CD4-positive, alpha-beta T cell treated with Interleukin-21 for 1 hour (primary cell): ENCODE measurements at regions not wholly inside any gene's neighbourhood (a gene's known extent, or its start where the extent isn't known, plus 50 kb on each side); places are given as distances from the start of the nearest gene placed in this dataset.

Source experiments
- DNase-seq: peaks from one replicate; pipeline ENCODE4 v3.0.0-alpha.2; 2020

DNA sequence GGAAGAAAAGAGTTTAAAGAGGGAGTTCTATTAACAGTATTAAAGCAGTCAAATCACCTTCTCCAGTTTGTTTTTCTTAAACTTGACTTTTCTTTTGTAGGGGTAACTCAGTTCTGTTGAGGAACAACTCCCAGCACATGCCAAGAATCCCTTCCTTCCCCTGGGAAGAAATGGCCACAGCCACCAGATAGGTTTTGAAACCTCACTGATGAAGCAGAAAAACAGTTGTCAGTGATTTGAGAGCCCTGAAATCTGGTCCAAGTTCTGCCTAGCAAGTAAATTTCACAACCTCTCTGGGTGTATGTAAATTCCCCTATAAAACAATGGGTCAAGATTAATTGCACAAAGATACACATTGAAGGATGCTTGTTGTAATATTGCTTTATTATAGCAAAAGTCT lies 167.1 kb downstream of the DHX15 start:
- no peak for DNase-seq

DNA sequence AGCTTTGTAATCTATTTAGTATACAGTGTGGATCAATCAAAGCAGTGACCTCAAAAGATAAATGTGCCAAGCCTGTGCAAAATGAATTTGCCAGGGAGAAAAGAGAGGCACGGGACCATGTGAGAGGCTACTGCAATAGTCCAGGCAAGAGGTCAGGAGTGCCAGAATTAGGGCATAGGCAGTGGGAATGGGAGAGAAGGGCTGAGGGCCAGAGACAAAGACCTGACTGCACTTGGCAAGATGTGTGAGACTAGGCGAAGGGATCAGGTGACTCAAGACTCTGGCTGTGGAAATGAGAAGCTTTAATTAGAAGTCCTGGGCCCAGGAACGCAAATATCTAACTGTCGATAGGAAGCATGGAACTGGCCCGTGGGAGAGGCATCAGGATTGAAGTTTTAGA lies 168.1 kb downstream of the DHX15 start:
- DNase-seq = no peak

DNA sequence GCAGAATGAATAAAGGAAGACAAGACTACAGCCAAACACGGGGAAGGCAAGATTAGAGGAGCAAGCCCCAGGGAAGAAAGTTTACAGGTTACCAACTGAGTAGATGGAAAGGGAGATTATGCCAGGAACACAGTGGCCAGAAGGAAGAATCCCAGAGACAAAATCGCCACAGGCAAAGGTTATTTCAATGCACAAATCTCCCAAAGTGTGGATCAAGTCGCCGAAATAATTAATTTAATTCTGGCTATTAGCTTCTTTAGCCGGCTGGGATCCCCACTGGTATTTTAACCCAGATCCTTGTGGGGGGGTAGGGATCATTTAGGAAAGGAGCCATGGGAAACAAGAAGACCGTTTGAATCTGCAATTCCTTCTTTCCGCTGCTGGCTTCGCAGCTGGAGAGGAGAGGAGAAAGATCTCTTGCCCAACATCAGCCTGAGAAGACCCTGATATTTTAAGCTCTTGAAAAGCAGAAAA lies 171.0 kb downstream of the DHX15 start:
- DNase-seq = no peak

DNA sequence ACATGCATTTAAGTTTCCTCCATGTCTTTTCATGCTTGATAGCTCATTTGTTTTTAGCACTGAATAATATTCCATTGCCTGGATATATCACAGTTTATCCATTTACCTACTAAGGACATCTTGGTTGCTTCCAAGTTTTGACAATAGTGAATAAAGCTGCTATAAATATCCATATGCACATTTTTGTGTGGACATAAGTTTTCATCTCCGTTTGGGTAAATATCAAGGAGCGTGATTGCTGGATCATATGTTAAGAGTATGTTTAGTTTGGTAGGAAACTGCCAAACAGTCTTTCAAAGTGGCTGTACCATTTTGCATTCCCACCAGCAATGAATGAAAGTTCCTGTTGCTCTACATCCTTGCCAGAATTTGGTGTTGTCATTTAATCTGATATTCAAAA lies 172.5 kb downstream of the DHX15 start:
- DNase-seq = no peak

DNA sequence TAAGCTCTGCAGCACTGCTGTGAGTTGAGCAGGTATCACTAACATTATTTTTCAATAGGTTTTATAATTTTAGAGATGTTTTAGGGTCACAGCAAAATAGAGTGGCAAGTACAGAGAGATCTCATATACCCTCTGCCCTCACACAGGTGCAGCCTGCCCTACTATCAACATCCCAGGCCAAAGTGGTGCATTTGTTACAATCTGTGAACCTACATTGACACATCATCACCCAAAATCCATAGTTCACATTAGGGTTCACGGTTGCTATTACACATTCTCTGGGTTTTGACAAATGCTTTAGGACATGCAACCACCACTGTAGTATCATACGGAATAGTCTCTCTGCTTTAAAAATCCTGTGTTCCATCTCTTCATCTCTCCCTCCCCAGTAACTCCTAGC lies 173.1 kb downstream of the DHX15 start:
- DNase-seq = no peak

DNA sequence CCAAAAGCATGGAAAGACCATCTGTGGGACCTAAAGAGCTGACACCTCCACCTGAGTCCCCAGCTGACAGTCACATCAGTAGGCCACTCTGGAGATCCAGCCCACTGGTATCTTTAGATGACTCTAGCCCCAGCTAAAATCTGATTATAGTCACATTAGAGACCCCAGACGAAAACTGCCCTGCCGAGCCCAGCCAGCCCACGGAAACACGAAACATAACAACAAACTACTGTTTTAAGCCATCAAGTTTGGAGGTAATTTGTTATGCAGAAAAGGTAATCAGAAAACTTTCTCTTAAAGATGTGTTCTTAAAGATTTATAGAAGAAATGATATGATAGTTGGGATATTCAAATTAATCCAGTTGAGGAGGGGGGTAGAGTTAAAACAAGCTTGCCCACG lies 175.7 kb downstream of the DHX15 start:
- no peak for DNase-seq

DNA sequence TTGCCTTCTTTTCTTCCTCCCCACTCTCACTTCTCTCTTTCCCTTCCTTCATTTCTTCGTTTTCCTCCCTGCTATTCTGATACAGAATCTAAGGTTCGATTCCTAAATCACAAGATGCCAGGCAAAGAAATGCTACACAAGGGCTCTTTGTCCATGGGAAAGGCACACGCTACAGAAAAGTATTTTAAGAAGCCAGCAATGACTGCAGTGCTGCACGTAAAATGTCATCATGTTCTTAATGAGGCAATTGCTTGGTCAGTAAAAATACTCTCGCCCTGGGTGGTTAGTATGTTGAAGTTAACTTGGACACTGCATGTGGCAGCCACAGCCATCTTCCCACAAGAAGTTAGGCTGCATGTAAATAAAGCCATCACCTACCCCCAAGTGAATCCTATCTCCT lies 178.4 kb downstream of the DHX15 start:
- no peak for DNase-seq

DNA sequence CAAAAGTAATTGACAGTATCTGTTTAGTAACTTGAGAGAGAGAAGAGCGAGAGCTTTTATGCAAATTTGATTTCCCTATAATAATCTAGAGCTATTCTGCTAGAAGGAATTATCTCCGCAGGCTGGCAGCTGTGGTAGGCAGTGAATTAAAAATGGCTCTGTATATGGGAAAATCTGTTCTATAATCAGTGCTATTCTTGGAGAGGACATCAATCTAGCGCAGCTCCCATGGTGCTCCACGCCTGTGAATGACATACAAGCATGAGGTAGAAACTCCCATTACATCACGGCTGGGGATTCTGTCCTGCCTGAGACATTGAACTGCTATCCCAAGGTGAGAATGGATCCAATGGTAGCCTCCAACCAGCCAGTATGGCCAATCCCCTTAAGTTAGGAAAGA lies 179.0 kb downstream of the DHX15 start:
- DNase-seq = no peak

DNA sequence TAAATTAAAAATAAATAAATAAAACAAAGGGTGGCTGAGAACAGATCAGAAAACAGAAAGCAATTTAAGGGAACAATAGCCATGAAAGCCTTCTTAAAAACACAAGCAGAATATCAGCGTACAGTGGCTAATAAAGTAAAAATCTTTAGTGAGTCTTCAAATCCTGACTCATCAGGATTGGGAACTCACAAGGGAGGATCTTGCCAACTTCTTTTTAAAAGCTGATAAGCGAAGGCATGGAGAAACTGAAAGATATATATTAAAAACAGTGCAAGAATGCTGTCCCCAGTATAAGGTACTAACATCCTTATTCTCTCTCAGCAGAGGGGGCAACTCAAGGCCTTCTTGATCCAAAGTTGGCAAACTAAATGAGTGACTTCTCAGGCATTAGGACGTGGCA lies 180.1 kb downstream of the DHX15 start:
- no peak for DNase-seq

DNA sequence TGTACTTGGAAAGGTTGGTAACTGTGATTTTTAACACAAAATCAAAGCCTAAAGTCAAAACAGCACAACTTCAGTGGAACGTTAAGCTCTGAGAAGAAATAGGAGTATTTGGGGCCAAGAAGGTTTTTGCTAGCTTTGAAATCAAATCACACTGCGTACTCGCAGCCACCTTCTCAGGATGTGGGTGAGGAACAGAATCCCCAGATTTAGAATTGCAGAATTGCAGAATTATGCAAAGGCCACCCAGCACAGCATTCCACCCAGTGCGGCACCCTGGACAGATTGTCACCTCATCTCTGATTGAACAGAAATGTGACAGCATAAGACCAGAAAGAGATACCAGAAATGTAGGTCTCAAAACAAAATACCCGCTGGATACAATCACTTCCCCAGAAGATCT lies 181.1 kb downstream of the DHX15 start:
- no peak for DNase-seq

DNA sequence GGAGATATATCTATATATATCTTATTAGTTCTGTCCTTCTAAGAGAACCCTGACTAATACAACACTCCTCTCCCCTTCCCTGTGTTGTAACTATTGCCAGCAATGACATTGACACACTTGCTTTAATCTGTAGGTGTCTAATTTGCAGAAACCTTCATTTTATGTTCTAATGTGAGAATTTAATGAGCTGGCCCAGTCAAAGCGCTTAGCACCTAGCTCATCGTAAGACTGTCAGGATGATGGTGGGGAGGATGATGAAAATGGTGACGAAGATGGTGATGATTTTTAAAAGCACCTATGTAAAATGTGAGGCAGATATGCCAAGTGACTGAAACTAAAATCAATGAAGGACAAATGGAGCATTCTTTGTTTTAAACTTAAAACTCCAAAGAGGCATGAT lies 183.8 kb downstream of the DHX15 start:
- DNase-seq = no peak

DNA sequence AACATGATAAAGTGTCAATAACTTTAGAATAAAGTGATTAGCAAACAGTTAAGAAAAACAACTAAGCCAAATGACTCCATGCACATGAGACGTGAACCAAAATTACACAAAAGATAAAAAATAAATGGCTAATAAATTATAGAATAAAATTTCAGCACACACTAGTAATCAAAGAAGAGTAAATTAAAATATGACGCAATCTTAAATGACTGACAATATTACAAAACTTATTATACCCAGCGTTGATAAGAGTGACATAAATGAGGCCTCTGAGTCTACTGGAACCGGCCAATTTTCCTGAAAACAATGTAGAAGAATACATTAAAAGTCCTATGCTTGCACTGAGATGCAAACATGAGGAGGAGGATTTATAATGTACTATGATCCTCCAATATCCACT lies 187.4 kb downstream of the DHX15 start:
- no peak for DNase-seq

DNA sequence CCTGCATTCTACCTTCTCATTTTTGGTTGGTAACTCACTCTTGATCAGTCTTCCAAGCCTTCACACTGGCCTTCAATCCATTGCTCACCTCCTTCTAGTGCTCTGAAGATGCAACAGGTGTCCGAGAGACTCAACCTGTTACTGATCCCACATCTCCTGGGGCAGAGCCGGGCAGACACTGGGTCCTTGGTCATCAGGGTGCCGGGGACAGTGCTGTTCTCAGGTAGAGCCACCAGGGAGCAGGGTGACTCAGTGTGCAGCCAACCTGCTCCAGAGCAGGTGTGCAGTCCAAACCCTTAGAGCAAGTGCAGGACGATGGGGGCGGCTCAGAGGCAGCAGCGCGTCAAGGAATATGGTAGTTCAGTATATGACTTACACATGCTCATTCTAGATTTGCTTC lies 188.4 kb downstream of the DHX15 start:
- no peak for DNase-seq

DNA sequence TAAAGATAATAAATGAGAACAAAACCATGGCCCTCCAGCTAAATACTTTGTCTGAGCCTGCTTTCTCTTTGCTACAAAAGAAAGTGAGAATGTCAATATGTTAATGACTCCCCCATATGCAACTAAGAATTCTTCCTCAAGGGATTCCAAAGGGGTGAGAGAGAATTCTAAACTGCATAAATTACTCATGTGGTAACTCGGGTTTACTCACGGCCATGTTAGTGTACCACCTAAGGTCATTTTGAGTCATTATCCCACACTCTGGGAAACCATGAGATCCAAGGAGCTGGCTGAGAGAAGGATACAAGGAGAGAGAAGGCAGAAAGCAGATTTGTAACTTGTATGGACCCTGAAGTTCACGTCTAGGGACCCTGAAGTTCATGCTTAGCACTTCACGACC lies 190.3 kb downstream of the DHX15 start:
- DNase-seq = no peak

DNA sequence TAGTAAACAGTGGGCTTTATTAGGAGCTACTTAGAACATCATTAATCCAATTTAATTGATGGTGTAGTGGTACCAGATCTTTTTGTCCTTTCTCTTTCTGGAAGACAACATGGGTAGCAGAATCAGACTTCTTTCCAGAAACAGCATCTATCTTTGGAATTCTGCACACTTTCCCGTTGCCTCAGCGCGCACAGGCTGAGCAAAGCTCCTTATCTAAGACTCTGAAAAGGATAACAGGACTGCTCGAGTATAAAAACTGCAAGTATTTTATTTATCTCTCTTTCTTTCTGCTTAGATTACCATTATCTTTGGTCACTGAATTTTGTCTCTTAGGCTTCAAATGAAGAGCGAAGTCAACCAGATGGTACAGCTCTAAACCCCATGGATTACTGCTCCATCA lies 191.7 kb downstream of the DHX15 start:
- no peak for DNase-seq

DNA sequence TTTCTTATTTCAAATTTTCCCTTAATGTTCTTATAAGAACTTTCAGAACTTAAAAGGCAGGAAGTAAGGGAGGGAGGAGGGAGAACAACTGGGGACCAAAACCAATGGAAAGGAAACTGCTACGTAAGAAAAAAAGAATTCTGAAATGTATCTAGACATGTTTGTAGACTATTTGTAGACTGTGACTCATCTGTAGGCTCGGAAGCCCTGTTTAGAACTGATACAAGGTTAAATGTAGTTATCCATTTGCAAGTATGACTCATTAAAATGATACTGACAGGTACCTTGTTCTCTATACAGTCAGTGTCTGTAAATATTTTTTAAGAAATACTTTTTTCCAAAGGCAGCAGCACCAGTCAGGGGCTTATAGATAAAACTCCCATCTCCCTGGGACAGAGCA lies 202.0 kb downstream of the DHX15 start:
- no peak for DNase-seq

DNA sequence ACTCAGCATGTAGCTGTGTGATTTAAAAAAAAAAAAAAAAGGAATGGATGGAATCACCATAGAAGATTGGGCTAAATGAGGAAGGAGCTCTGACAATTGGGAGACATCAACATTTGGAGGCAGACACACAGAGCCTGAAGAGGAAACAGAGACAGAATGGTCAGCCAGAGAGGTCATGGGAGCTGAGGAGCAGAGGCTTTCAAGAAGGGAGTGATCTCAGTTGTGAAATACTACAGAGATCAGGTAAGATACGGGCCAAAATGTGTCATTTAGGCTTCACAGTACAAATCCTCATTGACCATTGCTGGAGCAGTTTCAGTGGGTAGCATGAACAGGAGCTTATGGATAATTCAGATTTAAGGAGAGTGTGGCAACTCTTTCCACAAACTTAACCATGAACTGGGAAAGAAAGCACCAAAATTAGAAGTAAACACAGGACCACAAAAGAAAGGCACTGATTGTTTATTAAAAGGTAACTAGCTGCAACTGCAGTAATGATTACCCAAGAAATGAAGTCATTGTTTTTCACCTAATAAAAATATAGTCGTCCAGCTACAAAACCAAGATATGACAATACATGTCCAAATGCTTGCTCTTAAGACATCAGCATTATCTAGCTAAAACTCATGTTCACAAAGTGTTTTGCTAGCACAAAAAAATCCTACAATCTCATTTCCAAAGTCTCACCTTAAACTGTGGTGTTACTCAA lies 203.2 kb downstream of the DHX15 start:
- no peak for DNase-seq

DNA sequence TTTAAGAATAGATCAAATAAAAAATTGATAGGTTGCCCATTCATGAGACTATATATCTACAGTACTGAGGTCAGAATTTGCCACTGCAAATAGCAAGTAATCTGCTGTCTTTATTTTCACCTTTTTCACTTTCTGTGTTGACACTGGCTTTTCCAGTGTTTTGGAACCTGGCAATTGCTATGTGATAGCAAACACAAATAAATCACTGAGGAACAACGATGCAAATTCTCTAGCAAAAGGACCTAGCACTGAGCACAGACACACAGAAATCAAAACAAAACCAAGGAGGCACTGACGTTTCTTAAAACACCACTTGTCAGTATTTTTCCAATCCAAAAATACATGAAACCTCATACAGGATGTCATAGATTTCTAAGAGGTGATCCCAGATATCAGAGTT lies 210.7 kb downstream of the DHX15 start:
- no peak for DNase-seq

DNA sequence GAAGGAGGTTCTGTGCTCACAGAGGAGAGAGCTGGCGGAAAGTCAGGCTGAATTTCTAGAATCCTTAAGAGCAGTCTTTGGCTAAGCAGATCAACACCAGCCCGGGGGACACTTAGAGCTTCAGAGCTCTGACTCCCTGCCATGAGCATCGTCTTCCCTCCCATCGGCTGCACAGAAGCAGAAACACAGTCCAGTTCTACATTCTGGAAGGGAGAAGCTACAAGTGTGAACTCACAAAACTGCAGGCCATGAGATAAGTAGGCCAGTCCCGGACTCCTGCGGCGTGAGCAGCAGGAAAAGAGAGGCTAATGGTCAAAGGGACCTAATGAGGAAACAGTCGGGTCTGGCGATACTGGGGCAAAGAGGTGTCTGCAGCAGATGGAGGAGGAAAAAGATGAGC lies 211.5 kb downstream of the DHX15 start:
- no peak for DNase-seq

DNA sequence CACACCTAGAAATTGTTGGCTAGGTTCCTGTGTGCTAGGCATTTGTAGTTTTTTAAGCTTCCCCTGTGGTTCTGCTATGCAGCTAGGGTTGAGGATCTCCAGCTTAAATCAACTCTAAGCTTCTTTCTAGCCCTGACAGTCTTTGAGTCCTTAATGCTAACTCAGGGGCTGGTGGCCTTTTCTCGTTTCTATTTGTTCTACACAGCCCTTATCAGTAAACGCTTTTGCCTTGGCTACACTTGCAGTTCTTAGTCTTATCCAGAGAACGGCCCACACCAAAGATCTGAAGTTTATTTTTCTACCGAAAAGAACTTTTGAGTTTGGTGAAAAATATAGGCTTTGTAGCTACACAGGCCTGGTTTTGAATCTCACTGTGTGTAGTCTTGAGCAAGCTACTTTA lies 212.0 kb downstream of the DHX15 start:
- DNase-seq = no peak

DNA sequence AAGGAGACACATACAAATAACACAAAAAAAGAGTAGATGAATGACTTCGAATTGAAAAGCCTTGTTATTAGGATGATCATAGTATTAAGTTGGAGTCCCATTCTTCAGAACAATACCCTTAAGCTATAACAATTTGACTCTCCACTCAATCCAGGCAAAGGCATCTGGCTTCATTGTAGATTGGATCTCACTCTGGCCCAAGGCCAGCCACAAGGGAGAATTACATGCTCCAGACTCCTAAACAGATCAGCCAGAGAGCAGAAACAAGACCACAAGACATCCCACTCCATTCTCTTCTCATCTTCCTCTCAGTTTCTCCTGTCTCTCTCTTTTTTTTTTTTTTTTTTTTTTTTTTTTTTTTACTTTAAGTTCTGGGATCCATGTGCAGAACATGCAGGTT lies 213.9 kb downstream of the DHX15 start:
- DNase-seq = no peak

DNA sequence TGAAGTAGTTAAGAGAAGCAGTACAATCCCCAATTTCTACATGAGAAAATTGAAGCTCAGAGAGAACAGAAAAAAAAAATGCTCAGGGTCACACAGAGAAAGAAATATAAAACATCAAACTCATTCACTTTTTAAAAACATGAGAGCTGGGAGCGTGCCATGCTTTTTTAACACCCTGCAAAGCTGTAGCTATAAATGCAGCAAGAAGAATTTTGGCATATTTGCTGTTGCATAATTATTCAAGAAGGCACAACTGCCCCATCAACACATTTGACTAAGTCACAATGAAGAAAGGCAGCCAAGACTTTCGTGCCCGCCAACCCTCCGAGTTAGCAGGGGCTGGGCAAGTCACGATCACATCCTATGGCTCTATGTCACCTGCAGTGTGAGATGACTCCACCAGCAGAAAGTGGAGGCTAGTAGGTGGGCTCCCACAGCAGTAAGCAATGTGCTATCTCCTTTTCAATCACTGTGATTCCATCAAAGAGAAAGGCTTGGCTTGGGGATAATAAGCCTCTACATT lies 214.8 kb downstream of the DHX15 start:
- DNase-seq = no peak

DNA sequence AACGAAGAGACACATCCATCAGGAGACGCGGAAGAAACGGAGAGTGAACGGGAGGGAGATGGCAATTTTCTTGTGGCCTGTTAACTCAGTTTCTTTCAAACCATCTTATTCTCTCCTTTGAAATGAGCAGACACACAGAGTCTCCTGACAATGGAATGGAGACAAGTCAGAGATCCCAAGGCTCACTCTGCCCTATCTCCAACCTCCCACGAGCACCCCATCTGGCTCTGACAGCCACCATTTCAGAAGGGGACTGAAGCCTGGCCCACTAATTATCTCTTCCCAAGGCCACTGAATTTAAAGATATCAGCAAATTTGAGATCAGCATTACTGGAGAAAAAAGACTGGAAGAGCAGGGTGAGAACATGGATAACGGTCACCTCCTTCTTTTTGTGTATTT lies 215.6 kb downstream of the DHX15 start:
- no peak for DNase-seq

DNA sequence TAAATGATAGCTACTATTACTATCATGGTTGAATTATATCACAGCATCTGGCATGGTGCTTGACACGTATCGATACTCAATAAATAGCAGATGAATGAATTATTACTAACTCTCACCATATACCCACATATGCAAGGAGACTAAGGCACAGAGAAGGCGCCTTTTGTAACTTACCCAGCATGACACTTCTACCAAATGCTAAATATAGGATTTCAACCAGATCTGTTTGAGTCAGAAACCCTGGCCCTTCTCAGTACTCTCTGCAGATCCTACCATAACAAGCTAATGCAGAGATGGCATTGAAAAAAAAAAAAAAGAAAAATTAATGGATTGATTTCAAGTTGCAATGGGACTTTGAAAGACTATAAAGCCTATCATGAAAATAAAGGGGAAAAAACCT lies 219.5 kb downstream of the DHX15 start:
- no peak for DNase-seq

DNA sequence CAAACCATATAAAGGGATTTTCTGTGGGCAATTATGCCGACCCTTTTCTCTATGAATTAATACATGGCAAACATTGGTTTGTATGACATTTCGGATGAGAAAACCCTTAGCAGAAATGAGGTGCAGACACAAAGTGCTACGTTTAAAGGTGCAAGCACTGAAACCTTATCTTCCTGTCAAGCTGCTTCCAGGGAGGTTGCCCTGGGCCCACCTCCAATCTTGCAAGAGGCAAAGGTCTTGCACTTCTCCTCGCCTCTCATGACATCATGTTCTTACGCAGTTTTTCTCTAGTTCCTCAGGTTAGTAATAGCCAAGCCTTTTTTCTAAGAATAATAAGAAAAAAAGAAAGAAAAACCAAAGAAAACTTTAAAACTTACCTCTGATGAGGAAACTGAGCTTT lies 220.1 kb downstream of the DHX15 start:
- DNase-seq = no peak
